GM23338 (cell line): ENCODE measurements at regions not wholly inside any gene's neighbourhood (a gene's known extent, or its start where the extent isn't known, plus 50 kb on each side); places are given as distances from the start of the nearest gene placed in this dataset.

ENCODE experiments used
- CREB1 ChIP-seq: fragments of 250-450 bp; sonication (Bioruptor Pico); IDR thresholded peaks from 2 replicates; pipeline ENCODE4 v1.5.0; 2020; ENCODE audit warnings: low read depth, mild to moderate bottlenecking, moderate library complexity
- ETS1 ChIP-seq: IDR thresholded peaks from 2 replicates; pipeline ENCODE4 v1.6.1; 2016; ENCODE audit warnings: antibody characterized with exemption
- EZH2 ChIP-seq: fragments of 200-600 bp; sonication (generic); IDR thresholded peaks from one replicate; pipeline ENCODE4 v1.8.0; 2017; ENCODE audit warnings: antibody characterized with exemption, mild to moderate bottlenecking, low read depth; ENCODE audit not compliant: unreplicated experiment
- EZH2phosphoT487 ChIP-seq: fragments of 200-600 bp; sonication (generic); IDR thresholded peaks from one replicate; pipeline ENCODE4 v1.8.1; 2018; ENCODE audit warnings: antibody characterized with exemption; ENCODE audit not compliant: unreplicated experiment
- JUNB ChIP-seq: IDR thresholded peaks from one replicate; pipeline ENCODE4 v1.6.1; 2016; ENCODE audit warnings: antibody characterized with exemption; ENCODE audit not compliant: unreplicated experiment
- POLR2AphosphoS5 ChIP-seq: IDR thresholded peaks from 2 replicates; pipeline ENCODE4 v1.6.1; 2016; ENCODE audit warnings: antibody characterized with exemption, low read depth
- REST ChIP-seq: IDR thresholded peaks from one replicate; pipeline ENCODE4 v1.6.1; 2018; ENCODE audit warnings: antibody characterized with exemption; ENCODE audit not compliant: unreplicated experiment
- STAT1 ChIP-seq: IDR thresholded peaks from one replicate; pipeline ENCODE4 v1.6.1; 2016; ENCODE audit warnings: antibody characterized with exemption; ENCODE audit not compliant: unreplicated experiment
- ZNF114 ChIP-seq: fragments of 250-450 bp; sonication (Bioruptor Pico); IDR thresholded peaks from 2 replicates; pipeline ENCODE4 v1.5.0; 2020; ENCODE audit warnings: mild to moderate bottlenecking, moderate library complexity
- ZNF331 ChIP-seq: fragments of 250-450 bp; sonication (Bioruptor Pico); IDR thresholded peaks from 2 replicates; pipeline ENCODE4 v1.5.0; 2020; ENCODE audit warnings: low read depth, mild to moderate bottlenecking, moderate library complexity
- TF ChIP-seq, protein P1 (sequence below), 2 experiments: fragments of 200-600 bp in 1 of 2; sonication (generic) in 1 of 2; conservative IDR thresholded peaks; 2 replicates each; pipeline versions ENCODE4 v1.5.1 to v1.6.1; 2016 to 2017; ENCODE audit warnings: antibody characterized with exemption in 2 of 2, low read depth in 2 of 2, mild to moderate bottlenecking in 2 of 2, moderate library complexity in 1 of 2

GRCh38 chr12:46550266-46550879, 177.8 kb upstream of the SLC38A2 start:
- TF ChIP-seq EZH2 (no peak), CREB1 (CRISPR knock-in tag) (no peak), EZH2phosphoT487 (no peak), ETS1 (no peak), POLR2AphosphoS5 (no peak), ZNF331 (CRISPR knock-in tag) (no peak), STAT1 (no peak), JUNB (no peak), REST (no peak), ZNF114 (CRISPR knock-in tag) (no peak)
- TF ChIP-seq, protein P1, sequence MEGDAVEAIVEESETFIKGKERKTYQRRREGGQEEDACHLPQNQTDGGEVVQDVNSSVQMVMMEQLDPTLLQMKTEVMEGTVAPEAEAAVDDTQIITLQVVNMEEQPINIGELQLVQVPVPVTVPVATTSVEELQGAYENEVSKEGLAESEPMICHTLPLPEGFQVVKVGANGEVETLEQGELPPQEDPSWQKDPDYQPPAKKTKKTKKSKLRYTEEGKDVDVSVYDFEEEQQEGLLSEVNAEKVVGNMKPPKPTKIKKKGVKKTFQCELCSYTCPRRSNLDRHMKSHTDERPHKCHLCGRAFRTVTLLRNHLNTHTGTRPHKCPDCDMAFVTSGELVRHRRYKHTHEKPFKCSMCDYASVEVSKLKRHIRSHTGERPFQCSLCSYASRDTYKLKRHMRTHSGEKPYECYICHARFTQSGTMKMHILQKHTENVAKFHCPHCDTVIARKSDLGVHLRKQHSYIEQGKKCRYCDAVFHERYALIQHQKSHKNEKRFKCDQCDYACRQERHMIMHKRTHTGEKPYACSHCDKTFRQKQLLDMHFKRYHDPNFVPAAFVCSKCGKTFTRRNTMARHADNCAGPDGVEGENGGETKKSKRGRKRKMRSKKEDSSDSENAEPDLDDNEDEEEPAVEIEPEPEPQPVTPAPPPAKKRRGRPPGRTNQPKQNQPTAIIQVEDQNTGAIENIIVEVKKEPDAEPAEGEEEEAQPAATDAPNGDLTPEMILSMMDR (conservative IDR thresholded peaks at IDR 0.05; ENCODE audit: low read depth in 2 of 2), result no peak
